SJSA1 (cell line): ENCODE measurements at regions not wholly inside any gene's neighbourhood (a gene's known extent, or its start where the extent isn't known, plus 50 kb on each side); places are given as distances from the start of the nearest gene placed in this dataset.
"Not testable (repeated sequence)": the region's sequence is repeated elsewhere in the genome, so short reads cannot be mapped to it uniquely, and the experiment has no call there.

Experiments used
- DNase-seq, 2 experiments: peaks; one replicate each; pipeline ENCODE4 v3.0.0-alpha.2; 2015 to 2020; ENCODE audit warnings: low spot score in 2 of 2, low read depth in 1 of 2
- H3K27ac ChIP-seq: fragments of 250-450 bp; sonication (Bioruptor Pico); 2 replicates; pipeline ENCODE4 v1.5.1; 2020; ENCODE audit warnings: mild to moderate bottlenecking, moderate library complexity
- H3K27me3 ChIP-seq: fragments of 250-450 bp; sonication (Bioruptor Pico); replicated peaks from 2 replicates; pipeline ENCODE4 v1.5.1; 2020; ENCODE audit warnings: mild to moderate bottlenecking, moderate library complexity
- H3K36me3 ChIP-seq: fragments of 250-450 bp; sonication (Bioruptor Pico); 2 replicates; pipeline ENCODE4 v1.5.1; 2020; ENCODE audit warnings: mild to moderate bottlenecking
- H3K4me1 ChIP-seq: fragments of 250-450 bp; sonication (Bioruptor Pico); replicated peaks from 2 replicates; pipeline ENCODE4 v1.6.1; 2021; ENCODE audit warnings: mild to moderate bottlenecking
- H3K4me3 ChIP-seq: fragments of 250-450 bp; sonication (Bioruptor Pico); 2 replicates; pipeline ENCODE4 v1.5.1; 2020; ENCODE audit warnings: mild to moderate bottlenecking
- H3K9me3 ChIP-seq: fragments of 250-450 bp; sonication (Bioruptor Pico); replicated peaks from 2 replicates; pipeline ENCODE4 v1.5.1; 2020; ENCODE audit warnings: mild to moderate bottlenecking

DNA sequence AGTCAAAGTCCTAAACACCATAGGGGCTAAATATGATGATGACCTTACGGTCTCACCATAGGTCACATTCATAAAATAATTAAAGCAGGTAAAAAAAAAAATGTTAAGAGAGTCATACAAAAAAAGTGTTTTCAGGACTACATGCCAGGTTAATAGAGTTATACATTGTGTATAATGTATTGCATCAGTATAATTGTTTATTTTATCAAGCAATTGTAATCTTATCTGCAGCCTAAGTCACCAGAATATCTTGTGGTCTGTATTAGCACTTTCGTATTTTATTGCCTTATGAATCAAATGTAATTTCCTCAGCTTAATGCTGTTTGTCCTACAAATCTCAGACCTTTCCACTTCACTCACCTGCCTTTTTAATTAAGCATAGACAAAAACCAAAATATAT lies 972.9 kb upstream of the PCDH20 start:
- no peaks in the 10 kb centered on the region for H3K4me1 ChIP-seq
- no peak for DNase-seq
- no peak overlapping the region for H3K4me3 ChIP-seq
- no peak overlapping the region for H3K27ac ChIP-seq
- H3K9me3 ChIP-seq = no peaks in the 10 kb centered on the region; the same call in 1 of the 2 replicates
- no peaks in the 10 kb centered on the region for H3K27me3 ChIP-seq
- no peaks in the 10 kb centered on the region for H3K36me3 ChIP-seq

DNA sequence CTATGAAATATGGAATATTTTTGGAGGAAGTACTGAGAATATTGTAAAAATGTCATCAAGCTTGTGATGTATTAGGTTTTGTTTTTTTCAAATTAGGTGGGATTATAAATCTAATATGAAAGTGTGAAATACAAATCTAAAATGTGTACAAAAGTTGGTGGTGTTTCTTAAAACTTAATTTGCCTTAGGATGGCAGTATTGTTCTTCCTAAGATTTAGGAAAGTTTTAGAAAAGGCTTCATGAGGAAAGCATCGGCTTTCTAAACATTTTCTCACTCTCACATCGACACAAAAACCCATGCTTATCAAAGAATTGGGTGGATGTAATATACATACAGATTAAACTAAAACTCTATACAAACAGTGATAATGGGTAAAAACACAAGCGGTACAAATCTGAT lies 972.0 kb upstream of the PCDH20 start:
- no peak for DNase-seq
- H3K36me3 ChIP-seq = no peaks in the 10 kb centered on the region

DNA sequence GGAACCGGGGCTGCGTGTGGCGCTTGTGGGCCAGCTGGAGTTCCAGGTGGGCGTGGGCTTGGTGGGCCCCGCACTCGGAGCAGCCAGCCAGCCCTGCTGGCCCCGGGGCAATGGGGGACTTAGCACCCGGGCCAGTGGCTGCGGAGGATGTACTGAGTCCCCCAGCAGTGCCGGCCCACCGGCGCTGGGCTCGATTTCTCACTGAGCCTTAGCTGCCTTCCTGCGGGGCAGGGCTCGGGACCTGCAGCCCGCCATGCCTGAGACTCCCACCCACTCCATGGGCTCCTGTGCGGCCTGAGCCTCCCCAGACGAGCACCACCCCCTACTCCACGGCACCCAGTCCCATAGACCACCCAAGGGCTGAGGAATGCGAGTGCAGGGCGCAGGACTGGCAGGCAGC lies 963.6 kb upstream of the PCDH20 start:
- H3K4me1 ChIP-seq, H3K9me3 ChIP-seq, H3K4me3 ChIP-seq, H3K27ac ChIP-seq, DNase-seq, H3K27me3 ChIP-seq, H3K36me3 ChIP-seq: not testable (repeated sequence)

More for the DNA sequence above, 972.0 kb upstream of the PCDH20 start:
- Histone ChIP-seq H3K4me1 (no peaks in the 10 kb centered on the region), H3K9me3 (no peaks in the 10 kb centered on the region; the same call in 1 of the 2 replicates), H3K4me3 (no peak overlapping the region), H3K27me3 (no peaks in the 10 kb centered on the region), H3K27ac (no peak overlapping the region)

DNA sequence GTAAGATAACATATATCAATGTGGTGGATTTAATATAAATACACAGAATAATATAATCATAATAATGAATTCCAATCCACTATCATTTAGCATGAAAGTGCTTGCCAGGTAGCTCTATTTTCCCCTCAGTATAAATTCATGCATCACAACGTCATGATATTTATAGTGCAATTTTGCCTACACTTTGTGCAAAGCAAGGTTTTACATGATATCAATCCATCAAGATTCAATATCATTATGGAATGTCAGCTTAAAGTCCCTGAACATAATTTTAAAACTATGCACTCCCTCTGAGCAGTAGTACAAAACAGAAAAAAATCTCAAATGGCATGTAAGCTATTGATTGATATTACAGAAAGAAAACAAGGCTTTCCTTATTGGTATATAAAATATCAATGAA lies 962.2 kb upstream of the PCDH20 start:
- no peaks in the 10 kb centered on the region for H3K36me3 ChIP-seq
- no peak overlapping the region for H3K4me3 ChIP-seq

DNA sequence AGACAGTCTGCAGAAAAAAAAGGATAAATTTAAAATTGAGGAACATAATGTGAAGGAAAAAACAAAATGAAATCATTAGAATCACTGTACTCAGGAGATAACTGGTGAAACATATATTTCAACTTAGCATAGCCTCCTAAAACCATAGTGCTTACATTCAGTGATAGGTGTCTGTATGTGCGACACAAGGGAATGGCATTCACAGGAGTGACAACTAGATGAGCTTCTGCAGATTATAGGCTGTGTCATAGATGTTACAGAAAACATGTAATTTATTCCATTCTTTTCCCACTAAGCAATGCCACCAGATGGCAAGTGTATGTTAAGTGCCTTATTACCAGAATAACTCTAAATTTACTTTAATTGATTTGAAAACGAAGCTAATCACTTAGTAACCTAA lies 960.0 kb upstream of the PCDH20 start:
- no peak for DNase-seq
- H3K36me3 ChIP-seq = no peaks in the 10 kb centered on the region
- H3K4me3 ChIP-seq = no peak overlapping the region
- H3K9me3 ChIP-seq = no peaks in the 10 kb centered on the region
- no peak overlapping the region for H3K27ac ChIP-seq
- H3K4me1 ChIP-seq = no peaks in the 10 kb centered on the region
- no peaks in the 10 kb centered on the region for H3K27me3 ChIP-seq

More for the DNA sequence above, 962.2 kb upstream of the PCDH20 start:
- DNase-seq = no peak
- no peaks in the 10 kb centered on the region for H3K9me3 ChIP-seq
- H3K27me3 ChIP-seq = no peaks in the 10 kb centered on the region
- H3K4me1 ChIP-seq = no peaks in the 10 kb centered on the region
- H3K27ac ChIP-seq = no peak overlapping the region

DNA sequence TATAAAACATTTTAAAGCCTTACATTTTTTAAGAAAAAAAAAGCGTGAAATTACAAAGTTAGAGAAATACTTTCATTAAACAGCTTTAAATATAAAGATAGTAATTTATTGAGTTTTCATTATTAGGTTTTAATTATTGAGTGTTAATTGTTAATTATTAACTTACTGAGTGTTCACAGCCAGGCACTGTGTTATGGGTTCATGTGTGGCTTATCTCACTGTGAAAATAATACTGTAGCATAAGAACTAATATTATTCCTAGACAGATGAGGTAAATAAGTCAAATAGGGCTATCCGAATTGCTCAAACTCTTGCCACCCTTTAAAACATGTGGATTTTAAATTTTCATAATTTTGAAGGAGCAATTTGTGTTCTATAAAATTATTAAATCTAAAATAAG lies 956.1 kb upstream of the PCDH20 start:
- H3K4me1 ChIP-seq = no peaks in the 10 kb centered on the region
- H3K9me3 ChIP-seq = no peaks in the 10 kb centered on the region
- no peak overlapping the region for H3K27ac ChIP-seq
- DNase-seq = no peak
- H3K36me3 ChIP-seq = no peaks in the 10 kb centered on the region
- H3K27me3 ChIP-seq = no peaks in the 10 kb centered on the region
- H3K4me3 ChIP-seq = no peak overlapping the region

DNA sequence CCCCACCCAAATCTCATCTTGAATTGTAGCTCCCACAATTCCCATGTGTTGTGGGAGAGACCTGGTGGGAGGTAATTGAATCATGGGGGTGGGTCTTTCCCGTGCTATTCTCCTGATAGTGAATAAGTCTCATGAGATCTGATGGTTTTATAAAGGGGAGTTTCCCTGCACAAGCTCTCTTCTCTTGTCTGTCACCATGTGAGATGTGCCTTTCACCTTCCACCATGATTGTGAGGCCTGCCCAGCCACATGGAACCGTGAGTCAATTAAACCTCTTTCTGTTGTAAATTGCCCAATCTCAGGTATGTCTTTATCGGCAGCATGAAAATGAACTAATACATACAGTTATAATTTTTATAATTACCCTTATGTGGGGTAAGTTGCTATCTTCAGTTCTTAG lies 952.3 kb upstream of the PCDH20 start:
- H3K4me3 ChIP-seq, H3K36me3 ChIP-seq, H3K4me1 ChIP-seq, H3K9me3 ChIP-seq, H3K27ac ChIP-seq, DNase-seq, H3K27me3 ChIP-seq: not testable (repeated sequence)

DNA sequence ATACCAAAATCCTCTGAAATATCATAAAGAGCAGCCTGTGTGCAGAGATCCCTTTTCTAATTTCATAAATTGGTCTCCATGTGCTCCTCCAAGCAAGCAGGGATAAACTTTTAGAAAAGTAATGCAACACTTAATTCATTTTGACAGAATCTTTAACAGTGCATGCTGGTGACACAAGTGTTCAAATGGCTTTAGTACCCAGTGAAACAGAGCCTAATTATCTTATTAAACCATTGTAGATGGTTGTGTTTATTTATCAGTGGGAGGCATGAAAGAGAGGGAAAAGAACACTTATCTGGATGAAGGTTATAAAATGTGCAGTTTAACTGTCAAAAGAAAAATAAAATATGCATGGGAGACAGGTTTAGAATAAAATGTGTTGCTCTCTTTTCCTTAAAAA lies 945.0 kb upstream of the PCDH20 start:
- no peak for DNase-seq
- H3K4me1 ChIP-seq = no peaks in the 10 kb centered on the region
- no peaks in the 10 kb centered on the region for H3K36me3 ChIP-seq
- H3K4me3 ChIP-seq = no peak overlapping the region
- no peak overlapping the region for H3K27ac ChIP-seq
- H3K27me3 ChIP-seq = no peaks in the 10 kb centered on the region; the same call in 1 of the 2 replicates
- no peaks in the 10 kb centered on the region for H3K9me3 ChIP-seq

DNA sequence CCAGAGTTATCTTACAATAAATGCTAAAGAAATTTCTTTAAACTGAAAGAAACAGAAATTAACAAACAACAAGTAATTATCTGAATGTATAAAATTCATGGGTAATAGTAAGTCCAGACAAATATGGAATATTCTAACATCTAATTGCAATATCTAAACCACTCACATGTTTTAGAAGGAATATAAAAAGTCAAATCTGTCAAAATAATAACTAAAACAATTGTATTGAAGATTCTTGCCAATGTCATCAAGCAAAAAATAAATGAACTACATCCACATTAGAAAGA lies 942.9 kb upstream of the PCDH20 start:
- Histone ChIP-seq H3K27ac (no peak overlapping the region), H3K4me1 (no peaks in the 10 kb centered on the region), H3K4me3 (no peak overlapping the region), H3K27me3 (no peaks in the 10 kb centered on the region; the same call in 1 of the 2 replicates), H3K36me3 (no peaks in the 10 kb centered on the region), H3K9me3 (no peaks in the 10 kb centered on the region)
- DNase-seq = no peak

DNA sequence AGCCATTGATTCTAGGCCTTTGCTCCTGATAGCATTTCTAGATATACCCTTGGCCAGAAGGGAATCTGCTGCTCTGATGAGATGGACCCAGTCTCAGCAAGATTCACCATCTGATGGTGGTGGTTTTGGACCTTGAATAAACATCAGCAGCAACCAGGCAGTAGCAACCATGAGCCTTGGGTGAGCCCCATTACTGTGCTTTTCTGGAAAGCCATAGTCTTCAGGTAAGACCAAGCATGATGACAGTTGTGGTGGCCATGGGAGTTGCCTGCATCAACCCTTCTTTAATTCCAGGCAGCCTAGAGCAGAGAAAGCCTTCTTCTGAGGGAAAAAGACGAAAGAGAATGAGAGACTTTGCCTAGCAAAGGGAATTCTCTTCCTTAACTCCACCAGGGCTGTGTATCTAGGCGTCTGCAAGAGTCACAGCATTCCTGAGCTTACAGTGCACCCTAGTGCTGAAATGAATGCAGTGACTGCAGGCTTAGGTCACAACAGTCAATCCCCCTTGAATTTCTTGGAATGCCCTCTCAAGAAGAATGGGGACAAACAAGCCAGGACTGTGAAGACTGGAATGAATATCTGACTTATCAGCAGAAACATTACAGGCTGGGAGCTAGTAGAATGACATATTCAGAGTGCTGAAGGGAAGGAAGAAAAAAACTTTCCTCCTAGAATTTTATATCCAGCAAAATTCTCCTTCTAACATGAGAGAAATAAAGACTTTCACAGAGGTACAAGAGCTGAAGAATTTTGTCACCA lies 942.4 kb upstream of the PCDH20 start:
- DNase-seq = no peak
- Histone ChIP-seq H3K27ac (no peak overlapping the region), H3K9me3 (no peaks in the 10 kb centered on the region)

DNA sequence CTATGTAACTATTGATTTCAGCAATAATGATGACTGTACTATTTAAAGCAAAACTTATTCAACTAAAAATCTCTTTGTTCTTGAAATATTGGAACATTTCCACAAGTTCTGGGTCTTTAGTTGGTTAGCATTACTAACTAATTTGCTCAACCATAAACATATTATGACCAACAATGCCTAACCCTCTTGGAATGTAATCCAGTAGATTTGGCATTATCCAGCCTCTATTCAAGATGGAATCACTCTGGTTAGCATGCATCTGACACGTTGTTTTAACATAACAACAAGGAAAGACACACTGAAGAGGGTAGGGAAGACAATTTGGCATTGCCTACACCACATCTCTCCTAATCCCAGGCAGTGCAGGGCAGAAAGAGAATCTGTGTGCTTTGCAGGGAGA lies 941.3 kb upstream of the PCDH20 start:
- Histone ChIP-seq H3K36me3 (no peaks in the 10 kb centered on the region), H3K4me3 (no peak overlapping the region)
- DNase-seq = no peak

More for the DNA sequence above, 942.4 kb upstream of the PCDH20 start:
- H3K4me1 ChIP-seq = no peaks in the 10 kb centered on the region
- H3K4me3 ChIP-seq = no peak overlapping the region
- H3K27me3 ChIP-seq = no peaks in the 10 kb centered on the region; the same call in 1 of the 2 replicates
- H3K36me3 ChIP-seq = no peaks in the 10 kb centered on the region

DNA sequence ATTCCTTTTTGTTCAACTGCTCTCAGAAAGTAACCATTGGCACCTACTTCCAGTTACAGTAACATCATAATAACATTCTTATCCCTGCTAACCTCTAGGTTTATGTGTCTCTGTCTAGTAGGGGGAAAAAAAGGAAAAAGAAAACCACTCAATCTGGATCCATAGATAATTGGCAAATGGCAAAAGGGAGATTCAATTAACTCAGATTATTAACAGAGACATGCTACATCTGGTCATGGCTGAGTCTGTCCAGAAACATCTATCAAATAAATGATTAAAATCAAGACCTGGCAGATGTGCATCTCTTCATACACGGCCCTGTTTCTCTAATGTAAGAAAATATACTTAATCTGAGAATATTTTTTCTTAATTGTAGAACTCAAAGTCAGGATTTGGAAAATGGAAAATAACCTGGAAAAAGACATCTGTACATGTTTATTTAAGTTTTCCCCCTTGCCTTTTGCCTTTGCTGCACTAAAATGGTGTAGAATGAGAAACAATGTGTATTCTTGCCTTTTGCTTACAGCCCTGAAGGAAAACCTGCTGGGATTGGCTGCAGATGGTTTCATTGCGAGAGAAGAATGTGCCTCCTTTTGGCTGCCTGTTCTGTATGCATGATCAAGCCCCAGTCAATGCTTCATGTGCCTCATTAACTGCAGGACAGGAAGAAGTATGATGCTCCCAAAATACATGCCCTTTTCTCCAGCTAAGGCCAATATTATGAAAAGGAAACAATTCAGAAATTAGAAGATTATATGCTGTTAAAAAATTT lies 921.6 kb upstream of the PCDH20 start:
- no peaks in the 10 kb centered on the region for H3K27me3 ChIP-seq
- no peak overlapping the region for H3K4me3 ChIP-seq
- H3K36me3 ChIP-seq = no peaks in the 10 kb centered on the region
- no peak overlapping the region for H3K27ac ChIP-seq
- H3K4me1 ChIP-seq = no peaks in the 10 kb centered on the region
- H3K9me3 ChIP-seq = no peaks in the 10 kb centered on the region
- DNase-seq = no peak

More for the DNA sequence above, 941.3 kb upstream of the PCDH20 start:
- no peaks in the 10 kb centered on the region for H3K4me1 ChIP-seq
- no peak overlapping the region for H3K27ac ChIP-seq
- no peaks in the 10 kb centered on the region; the same call in 1 of the 2 replicates for H3K27me3 ChIP-seq
- H3K9me3 ChIP-seq = no peaks in the 10 kb centered on the region

DNA sequence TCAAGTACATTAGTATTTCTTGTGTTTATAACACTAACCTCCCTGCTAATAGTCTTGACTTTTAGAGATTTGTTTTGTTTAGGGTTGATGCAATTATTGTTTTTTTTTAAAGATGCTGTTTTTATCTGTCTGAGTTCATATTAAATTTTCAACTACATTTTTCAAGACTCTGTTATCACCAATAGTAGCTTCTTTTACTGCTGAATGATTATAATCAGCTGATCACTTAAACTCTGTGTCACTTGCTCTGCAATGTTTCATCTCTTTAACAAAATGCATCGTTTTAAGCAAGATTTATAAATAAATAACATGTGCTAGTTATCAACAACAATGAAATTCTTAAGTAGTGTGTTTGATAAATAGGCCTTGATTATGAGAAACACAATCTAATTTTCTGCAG lies 920.9 kb upstream of the PCDH20 start:
- no peak overlapping the region for H3K27ac ChIP-seq
- no peaks in the 10 kb centered on the region for H3K36me3 ChIP-seq
- H3K4me3 ChIP-seq = no peak overlapping the region
- no peak for DNase-seq
- H3K9me3 ChIP-seq = no peaks in the 10 kb centered on the region
- no peaks in the 10 kb centered on the region for H3K27me3 ChIP-seq
- no peaks in the 10 kb centered on the region for H3K4me1 ChIP-seq

DNA sequence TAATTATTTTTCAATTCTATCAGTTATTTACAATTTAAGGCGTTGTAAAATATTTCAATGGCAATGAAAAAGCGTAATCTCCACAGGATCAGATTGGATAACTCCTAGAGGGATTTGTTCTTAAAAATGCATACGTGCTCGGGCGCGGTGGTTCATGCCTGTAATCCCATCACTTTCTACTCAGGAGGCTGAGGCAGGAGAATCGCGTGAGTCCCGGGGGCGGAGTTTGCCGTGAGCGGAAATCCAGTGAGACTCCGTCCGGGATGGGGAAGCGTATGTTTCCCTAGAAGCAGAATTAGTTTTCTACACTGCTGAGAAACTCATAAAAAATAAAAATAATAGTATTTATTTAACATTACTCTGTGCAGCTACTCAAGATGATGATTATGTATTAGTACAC lies 917.8 kb upstream of the PCDH20 start:
- H3K27ac ChIP-seq = no peak overlapping the region
- no peaks in the 10 kb centered on the region for H3K36me3 ChIP-seq
- H3K9me3 ChIP-seq = no peaks in the 10 kb centered on the region
- DNase-seq = no peak
- H3K4me3 ChIP-seq = no peak overlapping the region
- no peaks in the 10 kb centered on the region for H3K27me3 ChIP-seq
- no peaks in the 10 kb centered on the region for H3K4me1 ChIP-seq
